HG02623 (cell line): ENCODE measurements at regions not wholly inside any gene's neighbourhood (a gene's known extent, or its start where the extent isn't known, plus 50 kb on each side); places are given as distances from the start of the nearest gene placed in this dataset.
"Not testable (repeated sequence)": the region's sequence is repeated elsewhere in the genome, so short reads cannot be mapped to it uniquely, and the experiment has no call there.

ENCODE experiments used
- ATAC-seq: cut with Tn5 transposase; IDR thresholded peaks from one replicate; pipeline ENCODE4 v1.9.1; 2021; ENCODE audit warnings: moderate library complexity; ENCODE audit not compliant: unreplicated experiment

- no peak for ATAC-seq
These were observed 112.9 kb upstream of the ADTRP start for GRCh38 chr6:11891547-11891946.

- ATAC-seq: no peak
These were observed 112.2 kb upstream of the ADTRP start for GRCh38 chr6:11890849-11891248.

- ATAC-seq: no peak
These were observed 111.6 kb upstream of the ADTRP start for GRCh38 chr6:11890209-11890608.

- no peak for ATAC-seq
These were observed 111.0 kb upstream of the ADTRP start for GRCh38 chr6:11889572-11889971.

- no peak for ATAC-seq
These were observed 110.1 kb upstream of the ADTRP start for GRCh38 chr6:11888727-11889126.

- ATAC-seq: no peak
These were observed 106.6 kb upstream of the ADTRP start for GRCh38 chr6:11885159-11885558.

- ATAC-seq: not testable (repeated sequence)
These were observed 104.9 kb upstream of the ADTRP start for GRCh38 chr6:11883471-11883870.

GRCh38 chr6:11880156-11880555, 101.6 kb upstream of the ADTRP start:
- not testable (repeated sequence) for ATAC-seq

GRCh38 chr6:11878735-11879134, 100.1 kb upstream of the ADTRP start:
- no peak for ATAC-seq

GRCh38 chr6:11878029-11878428, 99.4 kb upstream of the ADTRP start:
- ATAC-seq: no peak

GRCh38 chr6:11876934-11877433, 98.4 kb upstream of the ADTRP start:
- peak; percentile 67 for ATAC-seq

GRCh38 chr6:11875325-11876109, 96.9 kb upstream of the ADTRP start:
- no peak for ATAC-seq

GRCh38 chr6:11869672-11870340, 91.2 kb upstream of the ADTRP start:
- no peak for ATAC-seq

- ATAC-seq: no peak
These were observed 89.8 kb upstream of the ADTRP start for GRCh38 chr6:11868392-11868791.

GRCh38 chr6:11865680-11866300, 87.2 kb upstream of the ADTRP start:
- no peak for ATAC-seq

- no peak for ATAC-seq
These were observed 79.8 kb upstream of the ADTRP start for GRCh38 chr6:11858439-11858838.

- no peak for ATAC-seq
These were observed 77.1 kb upstream of the ADTRP start for GRCh38 chr6:11855743-11856142.

- no peak for ATAC-seq
These were observed 76.0 kb upstream of the ADTRP start for GRCh38 chr6:11854408-11855165.

- no peak for ATAC-seq
These were observed 75.2 kb upstream of the ADTRP start for GRCh38 chr6:11853678-11854407.

GRCh38 chr6:11852061-11852651, 73.6 kb upstream of the ADTRP start:
- no peak for ATAC-seq
